ENCODE measurements at regions not wholly inside any gene's neighbourhood (a gene's known extent, or its start where the extent isn't known, plus 50 kb on each side); places are given as distances from the start of the nearest gene placed in this dataset. TPM values are rescaled to one million over a fixed set of nuclear protein-coding genes. Genes with fewer than 3 reads are reported as not detected.
A peak's percentile ranks its signal among the peaks of the same experiment; 100 is the strongest.

GRCh38 chr9:786405-786804 lies 55.1 kb upstream of the DMRT1 start:
- Histone ChIP-seq H4K20me1 (ENCODE audit: low read depth) (no peaks in the 10 kb centered on the region), H3K9me3 (ENCODE audit: low read depth) (no peaks in the 10 kb centered on the region), H3K79me2 (ENCODE audit: low read depth) (no peaks in the 10 kb centered on the region), H3K36me3 (no peaks in the 10 kb centered on the region), H3K4me2 (no peak overlapping the region), H3K27me3 (no peaks in the 10 kb centered on the region), H3F3A (ENCODE audit: low read depth) (no peaks in the 10 kb centered on the region), H3K4me1 (no peaks in the 10 kb centered on the region), H3K9ac (no peak overlapping the region), H3K4me3 (no peak overlapping the region), H3K27ac (no peak overlapping the region), H2AFZ (replicated peaks) (no peak overlapping the region)
- TF ChIP-seq EZH2phosphoT487 (IDR thresholded peaks at IDR 0.05) (no peak), CTCF (IDR thresholded peaks at IDR 0.05) (no peak), EZH2 (IDR thresholded peaks at IDR 0.05) (no peak)
- Mint-ChIP-seq H3K27ac (no peak overlapping the region), H3K4me3 (no peak overlapping the region), H3K4me1 (no peaks in the 10 kb centered on the region), H3K27me3 (ENCODE audit: insufficient read depth, low read depth) (peaks cover 4% of the 10 kb centered on the region), H3K36me3 (no peaks in the 10 kb centered on the region), H3K9me3 (no peaks in the 10 kb centered on the region)
- DNase-seq (ENCODE audit: low spot score) = no peak

- peak overlapping the region; percentile 40 for H3K27ac Mint-ChIP-seq
- H3K4me1 Mint-ChIP-seq = peaks cover 11% of the 10 kb centered on the region
- H3K36me3 Mint-ChIP-seq = no peaks in the 10 kb centered on the region
- Histone ChIP-seq H3K4me3 (no peak overlapping the region), H3K4me2 (no peak overlapping the region), H3K36me3 (no peaks in the 10 kb centered on the region), H3K27ac (no peak overlapping the region), H4K20me1 (ENCODE audit: low read depth) (no peaks in the 10 kb centered on the region), H3K9me3 (ENCODE audit: low read depth) (no peaks in the 10 kb centered on the region), H2AFZ (replicated peaks) (no peak overlapping the region), H3K4me1 (no peaks in the 10 kb centered on the region), H3K79me2 (ENCODE audit: low read depth) (no peaks in the 10 kb centered on the region), H3K9ac (no peak overlapping the region), H3F3A (ENCODE audit: low read depth) (no peaks in the 10 kb centered on the region), H3K27me3 (no peaks in the 10 kb centered on the region)
- no peak overlapping the region for H3K4me3 Mint-ChIP-seq
- peaks cover 5% of the 10 kb centered on the region for H3K27me3 Mint-ChIP-seq (ENCODE audit: insufficient read depth, low read depth)
- no peak for DNase-seq (ENCODE audit: low spot score)
- peaks cover 3% of the 10 kb centered on the region for H3K9me3 Mint-ChIP-seq
- TF ChIP-seq EZH2phosphoT487 (IDR thresholded peaks at IDR 0.05) (no peak), EZH2 (IDR thresholded peaks at IDR 0.05) (no peak)
Observed at GRCh38 chr9:788777-789176, 52.7 kb upstream of the DMRT1 start.

Small RNAs in the stretch of these regions (small RNA-seq; reads per million reads assigned to genes)
- not detected for gene AL392089.1
- not detected for gene RNU6-1327P
